ENCODE measurements at regions not wholly inside any gene's neighbourhood (a gene's known extent, or its start where the extent isn't known, plus 50 kb on each side); places are given as distances from the start of the nearest gene placed in this dataset.
"Not testable (repeated sequence)": the region's sequence is repeated elsewhere in the genome, so short reads cannot be mapped to it uniquely, and the experiment has no call there.

GRCh38 chr1:60688221-60688620 is 394.1 kb upstream of the NFIA start:
- not testable (repeated sequence) for TF ChIP-seq EP300, CTCF, POLR2A (IDR thresholded peaks at IDR 0.05)
